ENCODE measurements at regions not wholly inside any gene's neighbourhood (a gene's known extent, or its start where the extent isn't known, plus 50 kb on each side); places are given as distances from the start of the nearest gene placed in this dataset.

- TF ChIP-seq CTCF (IDR thresholded peaks at IDR 0.05): no peak
- no peak for TF ChIP-seq POLR2A (IDR thresholded peaks at IDR 0.05)
Measured at GRCh38 chr2:212930556-212931260, 220.7 kb downstream of the IKZF2 start.

Measured in lower leg skin (tissue), 3 donors.